GM12878 (cell line): ENCODE measurements at regions not wholly inside any gene's neighbourhood (a gene's known extent, or its start where the extent isn't known, plus 50 kb on each side); places are given as distances from the start of the nearest gene placed in this dataset.

Experiments used
- ATAC-seq: fragments of 200-7000 bp; cut with Tn5 transposase; 3 replicates; pipeline ENCODE4 v1.9.1; 2020; ENCODE audit warnings: mild to moderate bottlenecking, moderate library complexity
- BruUV-seq: library from RNA; stranded (reverse); fragments of 400-500 nt; replicated peaks from 2 replicates; lab custom pipeline; 2021; lab: Mats Ljungman, UMichigan
- CTCF ChIA-PET: fragments of 300-600 bp; sonication (Branson Sonifier 250); formaldehyde crosslinking; extraction: SDS; loops from one replicate; lab custom pipeline; 2021; ENCODE audit warnings: inconsistent platforms; lab: Yijun Ruan, JAX
- POLR2A ChIA-PET: fragments of 350-600 bp; formaldehyde crosslinking; extraction: SDS; loops from one replicate; lab custom pipeline; 2021; ENCODE audit warnings: inconsistent platforms; lab: Charles Lee
- RAD21 ChIA-PET: fragments of 300-600 bp; sonication (Branson Sonifier 250); formaldehyde crosslinking; loops from one replicate; lab custom pipeline; 2023; ENCODE audit warnings: antibody characterized with exemption; ENCODE audit not compliant: unreplicated experiment; lab: Charles Lee
- SMC1A ChIA-PET: fragments of 300-600 bp; sonication (Branson Sonifier 250); formaldehyde crosslinking; loops from one replicate; lab custom pipeline; 2023; ENCODE audit not compliant: unreplicated experiment, uncharacterized antibody; lab: Charles Lee
- DNase-seq: peaks from one replicate; pipeline ENCODE4 v3.0.0-alpha.2; 2011; ENCODE audit warnings: low read depth, low spot score
- FAIRE-seq: peaks from 3 replicates; lab custom pipeline; 2011; peaks lifted over from hg19 to GRCh38; lab: Jason Lieb, UNC
- H2AFZ ChIP-seq: 2 replicates; pipeline ENCODE4 v1.6.0; 2011; ENCODE audit warnings: low read depth, low read length, control low read depth; ENCODE audit not compliant: control insufficient read depth
- H3K27ac ChIP-seq: 2 replicates; pipeline ENCODE4 v1.5.1; 2011; ENCODE audit warnings: control low read depth; ENCODE audit not compliant: control insufficient read depth, insufficient read depth
- H3K27me3 ChIP-seq, 2 experiments: replicated peaks in 1 of 2; 2 replicates each; pipeline versions ENCODE4 v1.6.0 to v1.6.1; 2011; ENCODE audit warnings: low read length in 1 of 2; ENCODE audit not compliant: control insufficient read depth in 2 of 2, insufficient read depth in 2 of 2
- H3K36me3 ChIP-seq, 2 experiments: 2 replicates each; pipeline ENCODE4 v1.5.1; 2011; ENCODE audit warnings: low read length in 1 of 2; ENCODE audit not compliant: control insufficient read depth in 2 of 2, insufficient read depth in 2 of 2
- H3K4me1 ChIP-seq: 2 replicates; pipeline ENCODE4 v1.6.1; 2011; ENCODE audit warnings: mild to moderate bottlenecking, low read length, moderate library complexity, mixed read lengths; ENCODE audit not compliant: control insufficient read depth, insufficient read depth
- H3K4me2 ChIP-seq: 2 replicates; pipeline ENCODE4 v1.6.0; 2011; ENCODE audit warnings: control low read depth; ENCODE audit not compliant: control insufficient read depth, insufficient read depth
- H3K4me3 ChIP-seq: fragments of 200-600 bp; sonication (generic); 2 replicates; pipeline ENCODE4 v1.5.1; 2016
- H3K79me2 ChIP-seq: 2 replicates; pipeline ENCODE4 v1.6.0; 2011; ENCODE audit warnings: low read length; ENCODE audit not compliant: control insufficient read depth, insufficient read depth
- H3K9ac ChIP-seq: 2 replicates; pipeline ENCODE4 v1.8.0; 2011; ENCODE audit warnings: low read length, control low read depth, mixed read lengths; ENCODE audit not compliant: control insufficient read depth, insufficient read depth
- H3K9me3 ChIP-seq: replicated peaks from 3 replicates; pipeline ENCODE4 v1.5.1; 2011; ENCODE audit warnings: mild to moderate bottlenecking, low read length; ENCODE audit not compliant: control insufficient read depth, insufficient read depth
- H4K20me1 ChIP-seq: 2 replicates; pipeline ENCODE4 v1.6.0; 2011; ENCODE audit not compliant: control insufficient read depth, insufficient read depth
- ATF2 ChIP-seq: IDR thresholded peaks from 2 replicates; pipeline ENCODE4 v1.6.1; 2012; ENCODE audit warnings: low read length, inconsistent platforms
- BRCA1 ChIP-seq: IDR thresholded peaks from 2 replicates; pipeline ENCODE4 v1.6.1; 2011; ENCODE audit warnings: low read depth, low read length, improper control_type of control experiment
- CBFB ChIP-seq: IDR thresholded peaks from 2 replicates; pipeline ENCODE4 v1.6.1; 2016; ENCODE audit warnings: antibody characterized with exemption, low read depth
- DPF2 ChIP-seq: fragments of 450-650 bp; IDR thresholded peaks from 2 replicates; pipeline ENCODE4 v1.6.1; 2017; ENCODE audit warnings: mild to moderate bottlenecking
- EED ChIP-seq: sonication (generic); IDR thresholded peaks from 2 replicates; pipeline ENCODE4 v1.6.1; 2016; ENCODE audit warnings: antibody characterized with exemption, low read depth
- EGR1 ChIP-seq, 2 experiments: IDR thresholded peaks; 1 replicate in 1 of 2; 2 replicates in 1 of 2; pipeline ENCODE4 v1.6.1; 2011 to 2012; ENCODE audit warnings: low read depth in 2 of 2, low read length in 2 of 2, borderline replicate concordance in 1 of 2, mild to moderate bottlenecking in 1 of 2, moderate library complexity in 1 of 2
- EP300 ChIP-seq, 2 experiments: fragments of 150-350 bp in 1 of 2; IDR thresholded peaks; 2 replicates each; pipeline ENCODE4 v1.6.1; 2011 to 2012; ENCODE audit warnings: low read depth in 2 of 2, low read length in 2 of 2, borderline replicate concordance in 1 of 2, improper control_type of control experiment in 1 of 2, inconsistent platforms in 1 of 2; ENCODE audit not compliant: control insufficient read depth in 1 of 2
- GATAD2B ChIP-seq: fragments of 450-650 bp; conservative IDR thresholded peaks from 2 replicates; pipeline ENCODE4 v1.6.1; 2017; ENCODE audit warnings: low read depth, mild to moderate bottlenecking, moderate library complexity
- IKZF2 ChIP-seq, 2 experiments: fragments of 450-650 bp; IDR thresholded peaks; 2 replicates each; pipeline ENCODE4 v1.6.1; 2017; ENCODE audit warnings: mild to moderate bottlenecking in 2 of 2, moderate library complexity in 2 of 2
- MEF2B ChIP-seq: fragments of 450-650 bp; IDR thresholded peaks from 2 replicates; pipeline ENCODE4 v1.6.1; 2018; ENCODE audit warnings: mild to moderate bottlenecking, moderate library complexity; ENCODE audit not compliant: partially characterized antibody, poor library complexity, severe bottlenecking
- POLR2AphosphoS2 ChIP-seq: IDR thresholded peaks from 2 replicates; pipeline ENCODE4 v1.6.1; 2011; ENCODE audit warnings: low read depth, mild to moderate bottlenecking, low read length, improper control_type of control experiment, moderate library complexity
- STAT1 ChIP-seq: fragments of 450-650 bp; conservative IDR thresholded peaks from 2 replicates; pipeline ENCODE4 v1.6.1; 2014; ENCODE audit warnings: antibody characterized with exemption, mild to moderate bottlenecking
- TCF12 ChIP-seq: IDR thresholded peaks from 2 replicates; pipeline ENCODE4 v1.6.1; 2011; ENCODE audit warnings: low read depth, mild to moderate bottlenecking, low read length
- USF1 ChIP-seq: IDR thresholded peaks from 2 replicates; pipeline ENCODE4 v1.6.1; 2011; ENCODE audit warnings: borderline replicate concordance, low read depth, mild to moderate bottlenecking, moderate library complexity, mixed read lengths, low read length; ENCODE audit not compliant: insufficient read depth; ENCODE audit errors: extremely low read length
- YBX1 ChIP-seq: fragments of 450-650 bp; IDR thresholded peaks from 2 replicates; pipeline ENCODE4 v1.6.1; 2016; ENCODE audit warnings: antibody characterized with exemption
- ZBED1 ChIP-seq: IDR thresholded peaks from 2 replicates; pipeline ENCODE4 v1.6.1; 2016; ENCODE audit warnings: borderline replicate concordance
- ZSCAN29 ChIP-seq: fragments of 450-650 bp; IDR thresholded peaks from 2 replicates; pipeline ENCODE4 v1.6.1; 2017; ENCODE audit warnings: mild to moderate bottlenecking, moderate library complexity
- WGBS: methylation state at CpG from one replicate; pipeline ENCODE4 v1.1.6; 2016; ENCODE audit warnings: low lambda C conversion rate; ENCODE audit not compliant: insufficient replicate concordance, insufficient coverage; ENCODE audit errors: missing lambda C conversion rate; 5-methylcytosine and 5-hydroxymethylcytosine counted together
- in situ Hi-C: fragments of 300-500 bp; cut with MboI; formaldehyde crosslinking; loops from 9 replicates; pipeline ENCODE4 v1.14.3; 2018; ENCODE audit warnings: mixed read lengths
- intact Hi-C: fragments of 100-400 bp; cut with micrococcal nuclease; formaldehyde crosslinking; loops from one replicate; pipeline ENCODE4 v1.14.2; 2022; ENCODE audit not compliant: unreplicated experiment

GRCh38 chr11:70810133-70810532, 411.8 kb downstream of the CTTN start:
- FAIRE-seq (no peak), DNase-seq (no peak), ATAC-seq (no peak)
- ChIA-PET CTCF (no interaction called here), SMC1A (no interaction called here), RAD21 (no interaction called here), POLR2A (no interaction called here)
- WGBS, result 27% methylated on average over 8 of the region's 9 CpGs
- H3K9ac ChIP-seq, result no peak overlapping the region
- H3K36me3 ChIP-seq, result no peaks in the 10 kb centered on the region
- BruUV-seq, result no TSS peak
- no peak overlapping the region for H3K27ac ChIP-seq
- H2AFZ ChIP-seq, result no peak overlapping the region
- in situ Hi-C loops, result loop anchor here (5.0 kb wide), 1 partner anchor 607 kb away; no protein-coding TSS in a partner anchor
- TF ChIP-seq BRCA1 (no peak), EGR1 (IDR thresholded peaks at IDR 0.05; ENCODE audit: borderline replicate concordance in 1 of 2, low read depth in 2 of 2, low read length in 2 of 2) (no peak), EP300 (IDR thresholded peaks at IDR 0.05; ENCODE audit: borderline replicate concordance in 1 of 2, control insufficient read depth in 1 of 2, low read depth in 2 of 2, low read length in 2 of 2) (no peak)
- H3K9me3 ChIP-seq, result no peaks in the 10 kb centered on the region
- no peaks in the 10 kb centered on the region for H3K79me2 ChIP-seq
- intact Hi-C loops, result no loop called here
- no peak overlapping the region for H3K4me3 ChIP-seq
- H3K4me2 ChIP-seq, result no peak overlapping the region
- H3K27me3 ChIP-seq, result no peaks in the 10 kb centered on the region; a peak in 1 of 4 replicates
- no peaks in the 10 kb centered on the region for H4K20me1 ChIP-seq
- H3K4me1 ChIP-seq, result no peaks in the 10 kb centered on the region

GRCh38 chr11:70810681-70811080, 412.4 kb downstream of the CTTN start:
- H3K4me2 ChIP-seq, result no peak overlapping the region
- BruUV-seq, result no TSS peak
- H3K27me3 ChIP-seq, result no peaks in the 10 kb centered on the region; a peak in 1 of 4 replicates
- ChIA-PET SMC1A (no interaction called here), RAD21 (no interaction called here), CTCF (no interaction called here), POLR2A (no interaction called here)
- no peak for FAIRE-seq
- H3K4me3 ChIP-seq, result no peak overlapping the region
- H4K20me1 ChIP-seq, result no peaks in the 10 kb centered on the region
- no peaks in the 10 kb centered on the region for H3K79me2 ChIP-seq
- H3K4me1 ChIP-seq, result no peaks in the 10 kb centered on the region
- H3K27ac ChIP-seq, result no peak overlapping the region
- no peak for DNase-seq
- no peaks in the 10 kb centered on the region for H3K9me3 ChIP-seq
- 34% methylated on average over 8 of the region's 8 CpGs for WGBS
- no peak overlapping the region for H3K9ac ChIP-seq
- H3K36me3 ChIP-seq, result no peaks in the 10 kb centered on the region
- in situ Hi-C loops, result loop anchor here (5.0 kb wide), 1 partner anchor 607 kb away; no protein-coding TSS in a partner anchor
- intact Hi-C loops, result no loop called here
- ATAC-seq, result no peak
- H2AFZ ChIP-seq, result no peak overlapping the region
- no peak for TF ChIP-seq ZSCAN29
- TF ChIP-seq CBFB, result no peak
- TF ChIP-seq USF1, result no peak
- TF ChIP-seq EED, result no peak
- no peak for TF ChIP-seq DPF2
- no peak for TF ChIP-seq IKZF2 (IDR thresholded peaks at IDR 0.05)
- TF ChIP-seq MEF2B, result no peak
- no peak for TF ChIP-seq POLR2AphosphoS2
- no peak for TF ChIP-seq STAT1
- no peak for TF ChIP-seq YBX1
- TF ChIP-seq GATAD2B, result no peak
- no peak for TF ChIP-seq TCF12
- no peak for TF ChIP-seq ATF2
- no peak for TF ChIP-seq ZBED1
